K562 (cell line): ENCODE measurements at regions not wholly inside any gene's neighbourhood (a gene's known extent, or its start where the extent isn't known, plus 50 kb on each side); places are given as distances from the start of the nearest gene placed in this dataset.

Experiments
- ATAC-seq: fragments of 200-7000 bp; cut with Tn5 transposase; 3 replicates; pipeline ENCODE4 v1.9.1; 2020; ENCODE audit warnings: moderate library complexity
- BruUV-seq: library from RNA; stranded (reverse); fragments of 400-500 nt; replicated peaks from 2 replicates; lab custom pipeline; 2021; lab: Mats Ljungman, UMichigan
- CTCF ChIA-PET: fragments of 300-600 bp; formaldehyde crosslinking; extraction: SDS; loops from one replicate; lab custom pipeline; 2021; ENCODE audit warnings: low intra/inter-chr PET ratio; lab: Yijun Ruan, JAX
- POLR2A ChIA-PET: fragments of 300-600, 350-650 bp; sonication (Branson Sonifier 250); formaldehyde crosslinking; extraction: SDS; loops from one replicate; lab custom pipeline; 2021; ENCODE audit warnings: antibody characterized with exemption, inconsistent platforms; lab: Yijun Ruan, JAX
- DNase-seq, 4 experiments: peaks; one replicate each; pipeline versions ENCODE4 v3.0.0 to v3.0.0-alpha.2; 2011 to 2018; ENCODE audit warnings: low spot score in 3 of 4, mixed read lengths in 3 of 4; ENCODE audit errors: extremely low read depth in 1 of 4
- FAIRE-seq: peaks from 2 replicates; lab custom pipeline; 2011; peaks lifted over from hg19 to GRCh38; lab: Jason Lieb, UNC
- H2AFZ ChIP-seq: 2 replicates; pipeline ENCODE4 v1.6.0; 2011; ENCODE audit warnings: low read depth, low read length, control low read depth, inconsistent platforms
- H3K27ac ChIP-seq: fragments of 200-600 bp; 3 replicates; pipeline ENCODE4 v1.8.0; 2011; ENCODE audit warnings: low read depth, mild to moderate bottlenecking, control low read depth, inconsistent platforms, low read length, moderate library complexity, mixed read lengths; ENCODE audit errors: extremely low read depth
- H3K27me3 ChIP-seq, 2 experiments: fragments of 300-600 bp in 1 of 2; 2 replicates in 1 of 2; 3 replicates in 1 of 2; pipeline versions ENCODE4 v1.6.0 to v1.8.0; 2011; ENCODE audit warnings: inconsistent platforms in 2 of 2, low read length in 2 of 2, mild to moderate bottlenecking in 1 of 2, mixed read lengths in 1 of 2, moderate library complexity in 1 of 2; ENCODE audit not compliant: control insufficient read depth in 2 of 2, insufficient read depth in 2 of 2
- H3K36me3 ChIP-seq: fragments of 300-600 bp; 3 replicates; pipeline ENCODE4 v1.8.0; 2011; ENCODE audit warnings: mild to moderate bottlenecking, low read length, inconsistent platforms; ENCODE audit not compliant: control insufficient read depth, insufficient read depth
- H3K4me1 ChIP-seq, 2 experiments: fragments of 200-600 bp in 1 of 2; replicated peaks in 1 of 2; 2 replicates in 1 of 2; 3 replicates in 1 of 2; pipeline versions ENCODE4 v1.5.1 to v1.8.0; 2011; ENCODE audit warnings: inconsistent platforms in 2 of 2, low read length in 2 of 2, mild to moderate bottlenecking in 1 of 2, mixed read lengths in 1 of 2, moderate library complexity in 1 of 2; ENCODE audit not compliant: control insufficient read depth in 2 of 2, insufficient read depth in 2 of 2
- H3K4me2 ChIP-seq: 2 replicates; pipeline ENCODE4 v1.6.1; 2011; ENCODE audit warnings: low read length, control low read depth, inconsistent platforms, mixed read lengths; ENCODE audit not compliant: insufficient read depth
- H3K4me3 ChIP-seq: fragments of 200-600 bp; sonication (generic), shearing (Covaris generic); 2 replicates; pipeline ENCODE4 v1.5.1; 2016; ENCODE audit warnings: control low read depth, inconsistent platforms
- H3K79me2 ChIP-seq: fragments of 200-600 bp; 3 replicates; pipeline ENCODE4 v1.8.0; 2011; ENCODE audit warnings: low read length, inconsistent platforms; ENCODE audit not compliant: control insufficient read depth, insufficient read depth
- H3K9ac ChIP-seq, 2 experiments: 2 replicates each; pipeline versions ENCODE4 v1.6.0 to v1.6.1; 2011; ENCODE audit warnings: low read depth in 2 of 2, low read length in 2 of 2, control low read depth in 1 of 2, inconsistent platforms in 1 of 2, mild to moderate bottlenecking in 1 of 2, mixed read lengths in 1 of 2; ENCODE audit not compliant: insufficient read depth in 1 of 2
- H3K9me1 ChIP-seq: one replicate; pipeline ENCODE4 v1.6.0; 2011; ENCODE audit warnings: inconsistent platforms, mild to moderate bottlenecking, low read length, moderate library complexity; ENCODE audit not compliant: control insufficient read depth, insufficient read depth
- H3K9me3 ChIP-seq: replicated peaks from 2 replicates; pipeline ENCODE4 v1.5.1; 2011; ENCODE audit warnings: low read depth, low read length, inconsistent platforms; ENCODE audit not compliant: control insufficient read depth, insufficient read depth
- H4K20me1 ChIP-seq: replicated peaks from 2 replicates; pipeline ENCODE4 v1.6.1; 2011; ENCODE audit warnings: low read length, inconsistent platforms, mixed read lengths; ENCODE audit not compliant: control insufficient read depth, insufficient read depth
- HOMEZ ChIP-seq: fragments of 250-450 bp; sonication (Bioruptor Pico); IDR thresholded peaks from 2 replicates; pipeline ENCODE4 v1.4.0; 2020; ENCODE audit warnings: mild to moderate bottlenecking, moderate library complexity
- NR2F6 ChIP-seq: fragments of 450-650 bp; formaldehyde crosslinking; IDR thresholded peaks from 2 replicates; pipeline ENCODE4 v1.4.0; 2020; ENCODE audit warnings: mild to moderate bottlenecking
- PTBP1 ChIP-seq: fragments of 200-400 bp; formaldehyde crosslinking; IDR thresholded peaks from 2 replicates; pipeline ENCODE4 v1.6.1; 2017; ENCODE audit warnings: low read depth, low read length
- SIN3B ChIP-seq: fragments of 450-650 bp; IDR thresholded peaks from 2 replicates; pipeline ENCODE4 v1.6.1; 2017; ENCODE audit warnings: low read depth, mild to moderate bottlenecking, moderate library complexity
- STAT5B ChIP-seq: fragments of 250-450 bp; sonication (Bioruptor Pico); IDR thresholded peaks from 2 replicates; pipeline ENCODE4 v1.8.0; 2021; ENCODE audit warnings: mild to moderate bottlenecking, inconsistent platforms
- SUPT5H ChIP-seq: fragments of 450-650 bp; IDR thresholded peaks from 2 replicates; pipeline ENCODE4 v1.6.1; 2016
- ZBTB2 ChIP-seq: fragments of 450-650 bp; IDR thresholded peaks from 2 replicates; pipeline ENCODE4 v1.6.1; 2016; ENCODE audit warnings: antibody characterized with exemption
- ZC3H4 ChIP-seq: sonication (generic); formaldehyde crosslinking; IDR thresholded peaks from 2 replicates; pipeline ENCODE4 v1.9.0; 2021; ENCODE audit warnings: missing genetic modification reagents, borderline replicate concordance
- ZNF507 ChIP-seq: conservative IDR thresholded peaks from 2 replicates; pipeline ENCODE4 v1.6.1; 2017; ENCODE audit warnings: missing genetic modification characterization, missing compliant biosample characterization
- WGBS: fragments of 100-300 bp; shearing (Covaris generic); methylation state at CpG from one replicate; pipeline ENCODE4 v1.1.6; 2016; ENCODE audit warnings: low coverage, mixed read lengths; ENCODE audit not compliant: insufficient coverage; ENCODE audit errors: missing lambda C conversion rate; 5-methylcytosine and 5-hydroxymethylcytosine counted together
- in situ Hi-C: fragments of 300-500 bp; cut with MboI; formaldehyde crosslinking; loops from 4 replicates; pipeline ENCODE4 v1.15.0; 2018; ENCODE audit warnings: inconsistent platforms, mixed read lengths
- intact Hi-C: fragments of 100-400 bp; cut with micrococcal nuclease; formaldehyde crosslinking; loops from 2 replicates; pipeline ENCODE4 v1.14.2; 2022
- TF ChIP-seq, protein P1 (sequence below): fragments of 450-650 bp; IDR thresholded peaks from 2 replicates; pipeline ENCODE4 v1.7.1; 2018; ENCODE audit warnings: mild to moderate bottlenecking, low read depth; ENCODE audit not compliant: partially characterized antibody

GRCh38 chr4:188663369-188663768 is 524.1 kb downstream of the TRIML1 start:
- H3K36me3 ChIP-seq: no peaks in the 10 kb centered on the region
- no peaks in the 10 kb centered on the region for H3K9me1 ChIP-seq
- H2AFZ ChIP-seq: no peak overlapping the region
- no peak overlapping the region for H3K27ac ChIP-seq
- no peak for TF ChIP-seq ZC3H4 (CRISPR knock-in tag)
- TF ChIP-seq STAT5B: no peak
- TF ChIP-seq ZBTB2: no peak
- no peak for TF ChIP-seq SUPT5H
- no peak for TF ChIP-seq SIN3B
- no peak for TF ChIP-seq PTBP1
- TF ChIP-seq, protein P1, sequence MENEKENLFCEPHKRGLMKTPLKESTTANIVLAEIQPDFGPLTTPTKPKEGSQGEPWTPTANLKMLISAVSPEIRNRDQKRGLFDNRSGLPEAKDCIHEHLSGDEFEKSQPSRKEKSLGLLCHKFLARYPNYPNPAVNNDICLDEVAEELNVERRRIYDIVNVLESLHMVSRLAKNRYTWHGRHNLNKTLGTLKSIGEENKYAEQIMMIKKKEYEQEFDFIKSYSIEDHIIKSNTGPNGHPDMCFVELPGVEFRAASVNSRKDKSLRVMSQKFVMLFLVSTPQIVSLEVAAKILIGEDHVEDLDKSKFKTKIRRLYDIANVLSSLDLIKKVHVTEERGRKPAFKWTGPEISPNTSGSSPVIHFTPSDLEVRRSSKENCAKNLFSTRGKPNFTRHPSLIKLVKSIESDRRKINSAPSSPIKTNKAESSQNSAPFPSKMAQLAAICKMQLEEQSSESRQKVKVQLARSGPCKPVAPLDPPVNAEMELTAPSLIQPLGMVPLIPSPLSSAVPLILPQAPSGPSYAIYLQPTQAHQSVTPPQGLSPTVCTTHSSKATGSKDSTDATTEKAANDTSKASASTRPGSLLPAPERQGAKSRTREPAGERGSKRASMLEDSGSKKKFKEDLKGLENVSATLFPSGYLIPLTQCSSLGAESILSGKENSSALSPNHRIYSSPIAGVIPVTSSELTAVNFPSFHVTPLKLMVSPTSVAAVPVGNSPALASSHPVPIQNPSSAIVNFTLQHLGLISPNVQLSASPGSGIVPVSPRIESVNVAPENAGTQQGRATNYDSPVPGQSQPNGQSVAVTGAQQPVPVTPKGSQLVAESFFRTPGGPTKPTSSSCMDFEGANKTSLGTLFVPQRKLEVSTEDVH: no peak
- TF ChIP-seq HOMEZ: no peak
- no peak for TF ChIP-seq ZNF507 (tag)
- no peak for TF ChIP-seq NR2F6 (CRISPR knock-in tag)
- in situ Hi-C loops: no loop called here
- no peak for DNase-seq
- H3K4me2 ChIP-seq: no peak overlapping the region
- intact Hi-C loops: no loop called here
- ATAC-seq: no peak
- no peaks in the 10 kb centered on the region for H4K20me1 ChIP-seq
- no peaks in the 10 kb centered on the region for H3K27me3 ChIP-seq
- CTCF ChIA-PET: no interaction called here
- POLR2A ChIA-PET: no interaction called here
- no peak overlapping the region for H3K9ac ChIP-seq
- 2% methylated on average over 9 of the region's 9 CpGs for WGBS
- no peaks in the 10 kb centered on the region for H3K9me3 ChIP-seq
- no TSS peak for BruUV-seq
- H3K79me2 ChIP-seq: no peaks in the 10 kb centered on the region
- H3K4me3 ChIP-seq: no peak overlapping the region
- no peaks in the 10 kb centered on the region for H3K4me1 ChIP-seq
- no peak for FAIRE-seq
